Stimulated activated CD8-positive, alpha-beta memory T cell treated with anti-CD3 and anti-CD28 coated beads, Interleukin-7, amount 100 ng/mL, for 24 hours (primary cell): ENCODE measurements at regions not wholly inside any gene's neighbourhood (a gene's known extent, or its start where the extent isn't known, plus 50 kb on each side); places are given as distances from the start of the nearest gene placed in this dataset.
A peak's percentile ranks its signal among the peaks of the same experiment; 100 is the strongest.
"Not testable (repeated sequence)": the region's sequence is repeated elsewhere in the genome, so short reads cannot be mapped to it uniquely, and the experiment has no call there.

Experiments used
- DNase-seq: peaks from one replicate; pipeline ENCODE4 v3.0.0-alpha.2; 2020; ENCODE audit warnings: low read depth

- DNase-seq, result no peak
Observed at GRCh38 chr12:125503128-125503527, 437.9 kb downstream of the AACS start.

DNA sequence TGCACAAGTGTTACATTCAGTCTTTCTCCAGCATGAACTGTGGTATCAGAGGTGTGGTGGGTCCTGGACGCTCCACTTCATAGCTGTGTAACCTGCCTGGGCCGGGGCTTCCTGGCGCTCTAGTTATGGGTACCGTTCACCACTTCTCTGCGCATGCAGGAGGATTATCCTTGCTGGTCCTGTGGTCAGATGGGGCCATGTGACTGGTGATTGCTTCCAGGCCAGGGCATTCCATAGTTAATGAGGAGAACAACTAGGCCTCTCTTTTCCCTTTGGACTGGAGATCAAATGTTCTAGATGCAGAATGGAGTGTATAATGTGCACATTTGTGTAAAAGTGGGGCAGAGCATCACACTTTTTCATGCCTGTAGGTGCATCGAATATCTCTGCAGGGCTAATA lies 444.0 kb downstream of the AACS start:
- DNase-seq, result no peak

DNA sequence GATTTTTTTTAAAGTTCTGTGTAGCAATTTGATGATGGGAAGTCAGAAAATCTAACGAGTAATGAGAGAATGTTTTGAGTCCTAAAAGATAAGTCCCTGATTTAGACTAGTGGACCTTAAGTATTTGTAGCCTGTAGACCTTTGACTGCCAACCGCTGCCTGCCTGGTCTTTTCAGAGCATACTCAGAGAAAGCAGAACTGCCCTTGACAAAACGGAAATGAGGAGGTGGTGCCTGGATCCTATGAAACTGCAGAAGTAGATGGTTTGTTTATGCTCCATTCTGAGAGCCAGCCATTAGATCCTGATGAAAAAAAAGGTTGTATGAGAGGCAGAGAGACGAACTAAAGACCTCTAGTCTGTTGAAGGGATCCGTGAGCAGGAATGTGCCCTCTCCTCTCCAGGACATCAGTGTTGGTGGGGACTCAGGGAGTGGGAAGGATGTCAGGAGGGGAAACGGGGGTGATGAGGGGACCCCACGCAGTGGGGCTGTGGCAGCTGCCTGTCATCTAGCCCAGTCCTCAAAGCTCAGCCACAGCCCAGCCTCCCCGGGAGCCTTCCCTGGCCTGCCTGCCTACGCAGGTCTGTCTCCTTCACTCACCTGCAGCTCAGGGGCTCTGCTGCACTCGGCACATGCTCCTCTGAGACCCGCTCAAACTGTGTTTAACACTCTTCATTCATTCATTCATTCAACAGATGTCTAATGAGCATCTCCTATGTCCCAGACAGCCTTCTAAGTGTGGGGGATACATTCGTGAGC lies 447.5 kb downstream of the AACS start:
- no peak for DNase-seq

- no peak for DNase-seq
Observed at GRCh38 chr12:125515887-125516286, 450.7 kb downstream of the AACS start.

GRCh38 chr12:125518074-125518473 lies 452.8 kb downstream of the AACS start:
- no peak for DNase-seq

DNA sequence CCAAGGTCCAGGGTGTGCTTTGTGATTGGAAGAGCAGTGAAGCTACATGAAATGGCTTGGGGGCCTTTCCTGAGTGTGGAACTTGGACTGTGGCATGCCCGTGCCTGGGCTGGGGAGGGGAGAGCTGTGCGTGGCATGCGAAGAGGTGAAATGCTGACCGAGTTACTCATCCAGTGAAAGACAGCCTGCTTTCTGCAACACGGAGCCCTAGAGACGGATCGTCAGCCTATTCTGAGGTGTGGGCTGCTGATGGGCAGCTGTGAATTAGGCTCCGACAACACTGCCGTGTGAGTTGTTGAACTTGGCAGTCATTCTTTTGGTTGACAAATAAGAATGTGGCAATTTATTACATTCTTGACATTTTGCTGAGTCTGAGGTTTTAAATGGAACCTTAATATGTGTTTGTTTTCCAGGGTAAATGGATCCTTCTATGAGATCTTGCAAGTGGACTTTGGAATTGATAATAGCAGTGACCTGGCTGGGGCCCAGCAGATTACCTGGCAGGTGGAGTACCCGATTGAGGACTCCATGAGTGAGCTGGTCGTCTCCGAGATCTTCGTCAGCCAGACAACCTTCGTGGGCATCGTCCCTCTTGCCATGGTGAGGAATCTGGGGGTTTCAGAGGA lies 453.9 kb downstream of the AACS start:
- DNase-seq, result no peak

DNA sequence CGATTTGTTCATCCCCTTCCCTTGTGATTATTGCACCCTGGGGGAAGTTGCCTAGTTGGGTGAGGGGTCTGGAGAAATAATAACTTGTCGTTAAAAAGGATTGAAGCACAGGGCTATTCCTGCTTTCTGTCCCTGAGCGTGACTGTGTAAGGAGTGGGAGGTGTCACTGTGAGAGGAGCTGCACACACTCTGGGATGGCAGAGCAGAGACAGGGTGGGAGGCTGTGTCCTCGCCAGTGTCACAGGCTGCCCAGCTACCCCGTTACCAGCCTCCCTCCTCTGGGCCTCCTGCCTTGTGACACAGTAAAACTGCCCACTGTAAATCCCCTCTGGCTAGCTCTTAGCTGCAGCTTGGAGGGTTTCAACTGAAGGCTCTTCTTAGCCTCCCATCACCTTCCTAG lies 460.6 kb downstream of the AACS start:
- no peak for DNase-seq

DNA sequence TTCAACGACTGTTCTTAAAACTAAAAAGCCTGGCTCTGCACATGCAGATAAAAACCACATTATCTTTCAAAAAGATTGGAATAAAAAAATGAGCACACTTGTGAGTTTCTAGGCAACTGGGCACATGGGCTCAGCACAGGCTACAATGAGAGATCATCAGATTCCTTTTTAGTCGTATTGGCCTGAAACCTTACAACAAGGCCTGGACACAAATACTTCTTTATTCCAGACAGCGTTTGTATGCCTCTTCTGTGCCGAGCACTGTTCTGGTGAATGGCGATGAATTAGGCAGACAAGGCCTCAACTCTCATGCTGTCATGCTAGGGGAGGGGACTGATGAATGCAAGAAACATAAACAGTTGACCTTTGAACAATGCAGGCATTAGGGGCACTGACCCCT lies 463.0 kb downstream of the AACS start:
- DNase-seq, result no peak

DNA sequence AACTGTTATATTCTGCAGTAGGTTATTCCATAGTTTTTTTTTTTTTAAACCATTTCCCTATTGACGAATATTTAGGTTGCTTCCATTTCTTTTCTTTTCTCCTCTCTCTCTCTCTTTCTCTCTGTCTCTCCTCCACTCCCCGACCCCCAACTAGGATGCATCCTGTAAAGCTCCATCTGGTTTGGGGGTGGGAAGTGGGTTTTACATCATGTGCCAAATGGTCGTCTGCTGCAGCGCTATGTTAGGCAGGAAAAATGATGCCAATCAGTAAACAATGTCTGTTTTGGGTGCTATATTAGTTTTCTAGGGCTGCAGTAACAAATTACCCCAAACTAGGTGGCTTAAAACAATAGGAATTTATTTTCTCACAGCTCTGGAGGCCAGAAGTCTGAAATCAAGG lies 465.0 kb downstream of the AACS start:
- DNase-seq, result no peak

DNA sequence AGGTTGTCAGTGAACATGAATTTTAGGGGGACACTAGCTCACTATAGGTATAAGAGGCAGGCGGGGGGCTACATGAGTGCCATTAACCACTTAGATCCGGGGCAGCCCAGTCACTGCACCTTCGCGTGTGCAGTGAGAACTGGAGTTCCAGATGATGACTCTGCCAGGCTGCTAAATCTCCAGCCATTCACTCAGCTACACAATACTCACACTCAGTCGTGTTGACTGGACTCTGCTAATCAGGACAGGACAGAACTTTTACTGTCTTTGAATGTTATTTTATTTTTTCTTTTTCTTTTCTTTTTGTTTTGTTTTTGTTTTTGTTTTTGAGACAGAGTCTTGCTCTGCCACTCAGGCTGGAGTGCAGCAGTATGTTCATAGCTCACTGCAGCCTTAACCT lies 465.6 kb downstream of the AACS start:
- no peak for DNase-seq

- no peak for DNase-seq
Observed at GRCh38 chr12:125531574-125531973, 466.3 kb downstream of the AACS start.

- peak; percentile 1 for DNase-seq
Observed at GRCh38 chr12:125533434-125534029, 468.3 kb downstream of the AACS start.

DNA sequence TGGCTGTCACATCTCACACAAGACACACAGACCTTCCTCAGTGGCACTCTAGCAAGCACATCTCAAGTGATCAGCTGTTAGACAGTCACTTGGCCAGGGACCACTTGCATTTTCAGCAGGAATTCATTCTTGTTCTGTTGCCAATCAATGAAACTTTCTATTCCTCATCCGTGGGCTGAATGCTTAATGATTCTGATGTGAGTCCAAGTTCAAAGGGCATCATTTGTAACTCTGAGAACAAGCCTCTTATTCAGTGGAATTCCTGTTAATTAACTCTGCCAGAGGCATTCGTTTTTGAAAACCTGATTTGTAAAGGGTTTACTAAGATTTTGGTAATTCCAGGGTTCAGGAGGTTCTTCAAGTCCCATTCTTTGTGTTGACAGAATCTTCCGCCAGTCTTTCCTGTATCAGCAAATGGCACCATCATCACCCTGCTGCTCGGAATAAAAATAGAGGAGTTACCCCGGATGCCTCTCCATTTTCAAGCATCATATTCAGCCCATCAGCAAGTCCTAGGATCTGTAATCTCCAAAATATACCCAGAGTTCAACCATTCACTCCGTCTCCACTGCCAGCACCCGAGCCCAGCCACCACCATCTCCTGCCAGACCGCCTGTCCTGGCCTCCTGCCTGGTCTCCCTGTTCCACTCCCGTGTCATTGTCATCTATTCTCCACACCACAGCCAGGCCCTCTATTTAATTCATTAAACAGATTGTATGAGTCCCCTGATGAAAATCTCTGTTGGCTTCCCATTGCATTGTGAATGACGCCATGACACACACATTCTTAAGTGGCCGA lies 473.4 kb downstream of the AACS start:
- no peak for DNase-seq

DNA sequence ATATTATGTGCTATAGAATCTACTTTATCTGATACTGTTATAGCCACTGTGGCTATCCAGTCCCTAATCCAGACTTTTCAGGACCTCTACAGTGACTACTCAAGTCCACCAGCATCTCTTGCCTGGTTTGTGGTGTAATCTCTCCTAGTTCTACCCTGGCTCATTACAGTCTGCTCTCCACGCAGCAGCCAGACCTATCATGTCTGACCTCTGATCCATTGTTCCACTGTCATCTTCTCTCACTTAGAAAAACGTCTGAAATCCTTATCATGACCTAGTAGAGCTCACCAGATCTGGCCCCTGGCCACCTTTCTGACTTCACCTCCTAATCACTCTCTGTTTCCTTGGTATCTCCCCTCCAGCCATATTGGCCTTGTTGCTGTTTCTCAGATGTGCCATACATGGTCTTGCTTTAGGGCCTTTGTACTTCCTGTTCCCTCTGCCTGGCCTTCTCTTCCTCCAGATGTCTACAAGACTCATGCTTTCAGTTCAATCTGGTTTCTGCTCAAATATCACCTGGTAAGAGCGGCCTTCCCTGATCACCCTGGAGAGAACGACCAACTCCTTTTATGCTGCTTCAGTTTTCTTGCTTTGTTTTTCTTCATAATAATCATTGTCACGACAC lies 475.5 kb downstream of the AACS start:
- DNase-seq, result no peak

GRCh38 chr12:125544960-125545359 lies 479.7 kb downstream of the AACS start:
- no peak for DNase-seq

- no peak for DNase-seq
Observed at GRCh38 chr12:125549171-125549570, 483.9 kb downstream of the AACS start.

DNA sequence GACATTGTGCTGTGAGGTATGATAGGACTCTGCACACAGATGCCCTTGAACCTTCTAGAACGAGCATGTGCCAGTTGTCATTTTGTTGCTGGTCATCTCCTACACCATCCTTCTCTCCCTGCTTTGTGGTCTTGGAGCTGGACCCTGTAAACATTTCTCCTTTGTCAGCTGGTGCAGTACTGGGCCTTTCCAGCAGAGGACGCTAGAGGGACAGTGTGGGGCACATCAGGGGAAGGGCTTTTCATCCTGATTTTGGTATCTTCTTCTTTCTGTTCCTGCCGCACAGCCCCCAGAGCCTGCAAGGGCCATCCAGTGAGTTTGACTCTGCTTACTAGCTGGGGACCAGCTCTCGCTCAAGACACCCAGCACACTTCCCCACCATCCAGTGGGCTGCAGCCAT lies 484.6 kb downstream of the AACS start:
- DNase-seq, result no peak

GRCh38 chr12:125552295-125552694 lies 487.1 kb downstream of the AACS start:
- DNase-seq, result no peak

GRCh38 chr12:125561008-125561407 lies 495.8 kb downstream of the AACS start:
- DNase-seq, result not testable (repeated sequence)

- no peak for DNase-seq
Observed at GRCh38 chr12:125564753-125565152, 499.5 kb downstream of the AACS start.

DNA sequence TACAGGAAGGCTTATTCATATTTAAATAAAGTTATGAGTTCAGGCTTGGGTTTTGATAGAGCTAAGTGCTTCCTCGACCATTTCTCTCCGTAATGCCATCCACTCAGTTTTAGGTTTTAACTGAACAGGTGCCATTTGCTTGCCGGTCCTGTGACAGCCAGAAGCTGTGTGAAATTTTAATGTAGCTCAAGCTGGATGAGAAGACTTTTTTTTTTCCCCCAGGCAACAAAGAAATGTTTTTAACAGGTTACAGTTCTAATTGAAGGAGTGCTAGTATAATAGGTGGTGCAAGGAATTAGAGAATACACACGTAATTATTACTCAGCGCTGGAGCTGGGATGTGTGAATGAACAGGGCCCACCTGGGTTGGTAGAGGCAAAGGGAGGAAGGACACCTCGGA lies 502.3 kb downstream of the AACS start:
- no peak for DNase-seq

DNA sequence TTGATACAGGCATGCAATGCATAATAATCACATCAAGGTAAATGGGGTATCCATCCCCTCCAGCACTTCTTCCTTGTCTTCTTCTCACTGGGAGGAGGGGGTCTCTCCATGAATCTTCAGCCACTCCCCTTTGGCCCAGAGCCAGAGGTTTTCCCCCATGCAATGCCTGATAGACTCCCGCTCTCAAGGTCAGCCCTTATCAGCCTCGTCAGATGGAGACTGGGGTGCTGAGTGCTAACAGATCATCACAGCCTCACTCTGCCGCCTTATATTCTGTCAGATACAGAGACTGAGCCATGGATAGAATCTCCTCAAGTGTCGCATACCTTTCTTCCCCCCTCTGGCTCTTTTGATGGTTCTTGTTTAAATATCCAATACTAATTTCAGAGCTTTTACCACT lies 503.1 kb downstream of the AACS start:
- no peak for DNase-seq
